Right lung (tissue), 2 donors: ENCODE measurements at regions not wholly inside any gene's neighbourhood (a gene's known extent, or its start where the extent isn't known, plus 50 kb on each side); places are given as distances from the start of the nearest gene placed in this dataset.
A peak's percentile ranks its signal among the peaks of the same experiment; 100 is the strongest.

Source experiments
- DNase-seq, 2 donors: peaks; one replicate each; pipeline ENCODE4 v3.0.0-alpha.2; 2013

DNA sequence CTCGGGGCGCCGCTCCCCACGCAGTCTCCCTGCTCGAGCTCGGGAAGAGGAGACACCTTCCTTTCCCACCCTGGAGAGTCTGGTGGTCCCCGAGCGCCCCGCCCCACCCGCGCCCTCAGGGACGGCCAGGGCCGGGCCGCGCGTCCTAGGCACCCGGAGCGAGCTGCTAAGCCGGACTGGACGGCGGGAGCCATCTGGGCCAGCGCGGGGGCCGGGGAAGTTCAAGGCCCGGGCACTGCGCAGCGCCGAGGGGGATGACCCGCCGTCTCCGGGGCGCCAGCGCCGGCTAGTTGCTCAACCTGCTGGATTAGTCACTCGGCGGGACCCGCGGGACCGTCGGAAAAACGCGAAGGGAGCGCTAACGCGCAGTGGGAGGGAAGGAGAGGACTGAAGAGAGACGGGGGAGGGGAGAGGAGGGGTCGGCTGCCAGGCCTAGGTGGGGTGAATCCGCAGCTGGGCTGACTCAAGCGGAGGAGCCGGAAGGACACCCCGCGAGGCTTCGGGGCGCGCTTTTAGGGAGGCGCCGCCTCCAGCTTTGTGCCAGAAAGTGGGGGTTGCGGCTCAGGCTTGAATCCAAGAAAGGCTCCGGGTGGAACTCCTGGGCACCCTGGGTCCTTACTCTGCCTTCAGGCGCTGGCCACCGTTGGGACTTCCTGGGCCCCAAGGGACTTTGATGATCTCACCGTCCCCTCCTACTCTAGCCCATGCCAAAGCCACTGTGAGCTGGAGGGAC, 75.7 kb upstream of the FOXP4 start:
- peak in 1 of 2 donors; percentile 33 for DNase-seq

DNA sequence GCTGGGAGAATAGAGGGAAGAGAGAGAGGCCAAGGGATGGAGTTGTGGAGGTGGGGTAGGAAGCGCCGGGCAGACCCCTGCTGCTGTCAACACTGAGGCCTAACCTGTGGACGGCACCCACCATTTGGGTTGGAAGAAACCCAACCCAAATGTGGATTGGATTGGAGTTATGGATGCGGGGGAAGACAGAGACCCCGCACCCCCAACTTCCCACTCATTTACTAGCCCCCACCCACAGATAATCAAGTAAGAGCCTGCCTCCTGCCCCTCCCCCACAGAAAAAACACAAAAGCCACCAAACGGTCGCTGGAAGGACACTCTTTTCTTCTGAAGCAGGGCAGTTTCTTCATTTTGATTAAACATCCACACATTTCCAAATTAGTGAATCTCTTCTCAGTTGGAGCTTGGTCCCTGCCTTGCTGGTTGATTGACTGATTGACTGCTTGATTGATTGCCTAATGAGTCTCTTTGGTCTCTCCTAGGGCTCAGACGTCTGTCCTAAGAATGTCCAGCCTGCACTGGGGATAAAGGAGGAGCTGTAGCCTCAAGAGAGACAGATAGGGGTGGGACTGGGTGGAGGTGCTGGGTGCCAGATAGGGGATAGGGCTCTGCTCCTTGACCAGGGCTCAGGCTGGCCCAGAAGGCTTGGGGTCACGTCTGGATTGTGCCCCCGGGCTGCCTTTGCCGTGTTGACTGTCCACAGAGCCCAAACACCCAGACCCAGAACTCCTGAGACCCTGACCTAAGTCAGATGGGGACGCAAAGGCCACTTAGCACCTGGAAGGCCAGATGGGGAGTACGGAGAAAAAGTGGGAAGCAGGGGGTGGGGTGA, 74.9 kb upstream of the FOXP4 start:
- no peak for DNase-seq

DNA sequence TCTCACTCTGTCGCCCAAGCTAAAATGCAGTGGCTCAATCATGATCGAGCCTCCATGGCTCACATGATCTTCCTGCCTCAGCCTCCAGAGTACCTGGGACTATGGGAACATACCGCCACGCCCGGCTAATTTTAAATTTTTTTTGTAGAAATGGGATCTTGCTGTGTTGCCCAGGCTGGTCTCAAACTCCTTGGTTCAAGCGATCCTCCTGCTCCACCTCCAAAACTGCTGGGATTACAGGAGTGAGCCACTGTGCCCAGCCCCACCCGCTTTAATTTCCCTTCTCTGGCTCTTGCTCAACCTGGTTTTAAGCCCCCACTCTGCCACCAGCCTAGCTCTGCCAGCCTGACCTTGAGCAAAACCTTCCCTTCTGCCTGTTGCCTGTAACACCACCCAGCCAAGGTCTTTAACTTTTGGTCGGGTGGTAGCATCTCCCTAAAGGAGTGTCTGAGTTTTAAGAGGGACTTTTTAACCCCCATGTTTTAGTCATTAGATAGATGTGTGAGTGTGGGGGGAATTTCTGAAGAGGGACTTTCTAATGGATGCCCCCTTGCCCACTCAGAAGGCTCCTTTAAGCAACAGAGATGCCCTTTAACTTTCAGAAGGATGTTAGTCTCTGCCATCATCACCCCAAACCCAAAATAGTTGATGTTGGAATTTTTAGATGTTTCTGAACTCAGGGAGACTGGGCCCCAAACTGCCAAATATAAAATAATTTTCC, 71.8 kb upstream of the FOXP4 start:
- no peak for DNase-seq

DNA sequence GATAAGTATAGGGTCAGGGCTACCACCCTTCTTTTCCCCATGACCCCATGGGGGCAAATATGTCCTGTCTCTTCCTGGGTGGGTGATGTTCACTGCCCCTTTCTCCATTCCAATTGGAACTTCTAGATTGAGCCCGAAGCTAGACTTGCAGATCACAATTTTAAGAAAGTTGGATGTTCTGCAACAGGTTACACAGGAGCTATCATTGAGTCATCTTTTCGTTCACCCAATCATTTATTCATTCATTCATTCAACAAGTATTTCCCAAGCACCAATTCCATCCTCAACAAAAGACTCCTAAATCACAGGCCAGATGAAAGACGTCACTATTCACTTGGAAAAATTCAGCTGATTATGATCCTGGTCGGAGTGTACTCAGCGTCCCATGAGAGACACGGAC, 71.0 kb upstream of the FOXP4 start:
- DNase-seq: no peak

DNA sequence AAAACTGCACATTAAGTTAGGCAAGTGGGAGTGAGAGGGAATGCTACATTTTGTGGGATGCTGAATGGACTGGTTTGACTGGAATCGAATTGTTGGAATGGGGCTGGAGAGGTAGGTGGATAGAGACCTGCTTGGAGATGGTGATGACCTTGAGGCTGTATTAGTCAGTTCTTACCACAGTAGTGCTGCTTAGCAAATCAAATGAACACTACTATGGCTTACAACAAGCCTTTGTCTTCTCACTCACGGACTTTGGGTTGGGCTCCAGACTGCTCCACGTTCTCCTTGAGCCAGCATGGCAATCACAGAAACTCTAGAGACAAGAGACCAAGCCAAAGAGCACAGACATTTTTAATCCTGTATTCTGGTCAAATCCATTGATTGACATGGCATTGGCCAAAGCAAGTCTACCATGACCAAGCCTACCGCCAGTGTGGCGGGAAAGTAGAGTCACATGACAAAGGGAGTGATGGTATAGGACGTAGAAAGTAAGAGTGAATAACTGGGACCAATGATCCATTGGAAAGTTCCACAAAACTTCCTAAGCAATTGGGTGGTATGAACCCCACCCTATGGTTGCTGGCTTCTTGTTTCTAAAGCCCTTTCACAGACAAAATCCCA, 70.3 kb upstream of the FOXP4 start:
- DNase-seq: no peak

DNA sequence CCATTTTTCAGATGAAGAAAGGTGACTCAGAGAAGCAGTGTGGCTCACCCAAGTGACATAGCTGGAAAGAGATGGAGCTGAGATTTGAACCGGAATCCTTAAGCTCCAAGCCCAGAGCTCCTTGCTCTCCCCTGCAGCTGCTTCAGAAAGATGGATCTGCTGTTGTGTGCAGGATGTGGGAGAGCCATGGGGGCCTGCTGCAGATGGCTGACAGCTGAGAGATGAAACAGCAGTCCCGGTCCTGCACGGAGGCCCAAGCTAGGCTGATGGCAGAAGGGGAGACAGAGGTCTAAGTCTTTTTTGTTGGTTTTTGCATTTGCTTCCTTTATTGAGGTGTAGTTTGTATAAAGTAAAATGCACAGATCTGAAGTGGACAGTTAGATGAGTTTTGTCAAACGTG, 69.8 kb upstream of the FOXP4 start:
- no peak for DNase-seq

DNA sequence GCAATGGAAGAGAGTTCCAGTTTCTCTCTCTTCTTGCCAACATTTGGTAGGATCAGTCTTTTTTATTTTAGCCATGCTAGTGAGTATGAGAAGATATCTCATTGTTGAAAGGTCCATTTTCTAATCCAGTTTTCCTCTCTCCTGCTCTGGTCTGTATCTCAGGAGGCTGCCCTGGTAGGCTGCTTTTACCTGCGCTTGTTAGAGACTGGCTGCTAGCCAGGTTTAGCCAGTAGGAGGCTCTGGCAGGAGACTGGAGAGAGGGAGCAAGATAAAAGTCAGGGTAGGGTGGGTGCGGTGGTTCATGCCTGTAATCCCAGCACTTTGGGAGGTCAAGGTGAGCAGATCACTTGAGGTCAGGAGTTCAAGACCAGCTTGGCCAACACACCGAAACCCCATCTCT, 68.6 kb upstream of the FOXP4 start:
- no peak for DNase-seq

DNA sequence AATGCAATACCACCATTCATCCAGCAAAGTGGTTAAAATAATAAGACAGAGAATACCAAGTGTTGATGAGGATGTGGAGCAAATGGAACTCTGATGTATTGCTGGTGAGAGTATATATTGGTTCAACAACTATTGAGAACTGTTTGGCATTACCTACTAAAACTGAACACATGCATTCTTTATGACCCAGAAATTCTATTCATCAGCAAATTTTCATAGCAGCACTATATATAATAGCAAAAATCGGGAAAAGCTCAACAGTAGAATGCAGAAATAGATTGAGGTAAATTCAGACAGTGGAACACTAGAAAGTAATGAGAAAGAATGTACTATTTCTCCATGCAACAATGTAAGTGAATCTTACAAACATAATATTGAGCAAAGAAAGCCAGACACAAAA, 62.2 kb upstream of the FOXP4 start:
- no peak for DNase-seq

DNA sequence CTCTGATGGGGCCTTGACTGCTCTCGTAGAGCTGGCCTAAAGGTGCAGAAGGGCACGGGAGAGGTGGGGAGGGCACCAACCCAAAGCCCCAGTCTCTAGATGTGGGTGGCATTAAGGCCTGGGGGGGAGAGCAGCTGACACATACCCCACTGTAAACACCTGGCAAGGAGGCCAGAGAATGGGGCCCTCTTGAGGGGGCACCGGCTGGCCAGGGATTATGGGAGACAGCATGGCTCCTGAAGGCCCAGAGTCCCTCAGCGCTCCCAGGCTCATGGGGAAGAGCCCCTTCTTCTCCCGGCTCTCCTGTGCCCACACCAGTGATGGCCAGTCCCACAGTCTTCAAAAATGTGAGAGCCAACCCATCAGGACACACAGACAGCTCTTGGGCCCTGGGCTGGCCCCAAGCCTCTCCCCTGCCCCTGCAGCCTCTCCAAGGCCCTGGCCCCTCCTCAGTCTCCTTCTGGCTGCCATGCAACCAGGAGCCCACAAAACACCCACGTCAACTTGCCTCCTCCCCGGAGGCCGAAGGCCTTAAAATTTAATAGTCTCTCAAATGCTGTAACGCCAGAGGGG, 58.2 kb upstream of the FOXP4 start:
- DNase-seq: no peak

DNA sequence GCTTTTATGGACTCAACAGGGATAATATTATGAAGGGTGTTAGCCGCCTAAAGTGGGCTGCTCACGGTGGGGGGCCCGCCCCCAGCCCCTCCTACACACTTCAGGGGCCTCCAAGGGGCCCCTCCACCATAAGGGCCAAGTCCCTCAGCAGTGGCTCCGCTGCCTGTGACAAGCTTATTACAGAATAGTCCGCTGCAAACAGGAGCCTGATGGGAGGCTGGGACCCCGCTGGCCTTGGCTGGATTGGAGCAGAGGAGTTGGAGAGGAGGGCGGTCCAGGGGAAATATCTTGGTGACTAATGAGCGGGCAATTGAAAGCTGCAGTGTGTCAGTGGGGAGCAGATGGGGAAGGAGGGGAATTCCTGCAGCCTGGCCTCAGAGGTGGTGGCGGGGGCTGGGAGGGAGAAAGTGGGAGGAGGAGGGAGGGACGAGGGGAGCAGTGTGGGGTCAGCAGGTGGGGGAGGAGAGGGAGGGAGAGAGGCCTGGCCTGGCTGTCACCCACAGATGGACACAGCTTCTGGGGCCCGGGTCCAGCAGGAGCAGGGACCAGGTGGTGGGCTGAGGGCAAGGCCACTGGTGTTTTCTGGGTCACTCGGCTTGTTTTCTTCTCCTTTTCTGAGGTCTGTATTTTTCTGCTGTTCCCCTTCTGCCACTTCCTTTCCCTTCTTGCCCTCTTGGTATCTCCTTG, 57.6 kb upstream of the FOXP4 start:
- peak; percentile 33 to 42 for DNase-seq

DNA sequence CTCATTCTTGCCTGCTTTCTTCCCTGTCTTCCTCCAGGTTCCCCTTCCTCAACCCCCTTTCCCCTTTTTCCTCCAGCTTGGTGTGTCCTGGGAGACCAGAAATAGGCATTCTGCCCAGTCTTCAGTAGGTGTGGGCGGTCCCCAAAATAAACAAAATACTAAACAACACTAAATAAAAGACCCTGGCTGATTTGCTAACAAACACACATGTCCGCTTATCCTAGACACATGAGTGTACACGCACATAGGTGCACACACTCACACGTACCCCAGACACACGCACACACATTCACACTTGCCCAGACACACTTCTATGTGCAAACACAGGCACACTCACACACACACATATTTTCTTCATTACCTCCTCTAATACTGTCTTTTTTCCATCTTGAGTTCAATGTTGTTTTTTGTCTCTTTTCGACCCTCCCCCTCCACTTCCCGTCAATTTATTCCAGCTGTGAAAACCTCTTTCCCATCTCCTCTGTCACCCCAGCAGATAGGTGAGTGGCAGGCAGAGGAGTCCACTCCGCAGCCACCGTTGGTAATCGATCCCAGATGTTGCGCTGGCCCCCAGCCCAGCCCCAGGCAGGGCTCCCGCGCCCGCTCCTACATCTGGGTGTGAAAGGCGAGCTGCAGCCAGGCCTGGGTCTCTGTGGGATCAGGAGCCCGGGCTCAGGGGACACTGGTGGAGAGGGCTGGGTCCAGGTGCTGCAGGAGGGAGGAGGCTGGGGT, 56.9 kb upstream of the FOXP4 start:
- DNase-seq: peak; percentile 31 to 52

DNA sequence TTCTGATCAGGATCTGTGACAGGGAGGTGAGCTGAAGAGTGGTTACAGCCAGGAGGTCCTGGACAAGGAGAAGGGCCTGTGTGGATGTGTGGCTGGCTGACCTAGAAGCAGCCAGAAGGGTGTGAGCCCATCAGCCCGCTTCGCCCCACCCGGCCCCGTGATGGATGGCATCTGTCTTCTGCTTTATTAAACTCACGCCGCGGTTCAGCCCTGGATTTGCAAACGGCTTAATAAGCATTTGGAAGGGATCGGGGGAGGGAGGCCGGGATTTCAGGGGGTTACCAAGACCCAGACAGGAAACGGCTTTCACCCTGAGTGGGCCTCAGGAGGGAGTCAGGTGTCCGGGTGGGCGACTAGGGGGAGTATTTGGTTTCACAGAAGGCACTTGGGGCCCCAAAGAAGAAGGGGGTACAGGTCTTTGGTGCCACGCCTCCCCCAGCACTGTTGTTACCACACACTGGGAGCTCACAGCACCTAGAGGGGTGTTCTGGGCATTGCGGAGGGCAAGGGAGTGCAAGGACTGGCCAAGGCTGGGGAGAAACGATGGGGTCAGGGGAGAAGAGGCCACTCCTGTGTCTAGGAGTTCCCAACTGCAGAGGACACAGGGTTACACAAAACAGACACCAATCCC, 53.8 kb upstream of the FOXP4 start:
- DNase-seq: no peak

DNA sequence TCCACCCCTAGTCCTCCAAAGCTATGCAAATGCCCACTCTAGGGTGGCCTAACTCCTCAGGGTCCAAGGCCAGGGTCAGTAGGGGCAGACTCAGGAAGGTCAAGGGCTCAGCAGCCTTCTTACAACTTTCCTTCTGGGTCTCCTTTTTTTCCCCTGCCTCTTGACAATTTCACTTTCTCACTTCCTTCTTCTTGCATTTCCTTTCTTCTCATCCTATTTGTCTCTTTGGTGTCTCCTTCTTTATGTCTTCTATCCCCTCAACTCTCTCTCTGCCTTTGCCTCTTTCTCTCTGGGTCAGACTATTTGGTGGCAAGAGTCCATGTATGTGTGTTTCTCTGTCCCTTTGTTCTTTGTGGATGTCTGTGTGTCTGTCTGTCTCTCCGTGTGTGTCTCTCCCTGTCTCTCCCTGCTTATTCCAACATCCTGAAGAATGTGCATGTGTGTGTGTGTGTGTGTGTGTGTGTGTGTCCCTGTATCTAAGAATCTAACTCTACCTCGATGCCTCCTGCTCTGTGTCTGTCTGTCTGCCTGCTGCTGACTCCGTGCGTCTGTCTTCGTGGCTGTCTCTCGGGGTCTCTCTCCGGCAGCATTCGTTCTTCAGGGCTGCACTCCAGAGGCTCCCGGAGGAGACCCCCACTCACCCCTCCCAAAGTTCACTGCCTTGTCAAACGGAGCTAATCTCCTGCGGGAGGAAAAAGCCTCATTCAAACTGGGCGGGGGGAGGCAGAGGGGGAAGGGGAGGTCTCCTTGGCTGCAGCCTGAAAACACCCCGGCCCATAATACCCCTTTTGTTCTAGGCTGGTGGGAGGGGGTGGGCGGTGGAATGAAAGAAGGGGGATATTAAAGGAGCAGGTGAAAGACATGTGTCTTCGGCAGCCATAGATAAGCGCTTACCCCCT, 51.7 kb upstream of the FOXP4 start:
- DNase-seq: no peak
